NT2/D1 (cell line): ENCODE measurements at regions not wholly inside any gene's neighbourhood (a gene's known extent, or its start where the extent isn't known, plus 50 kb on each side); places are given as distances from the start of the nearest gene placed in this dataset.

Experiments used
- SUZ12 ChIP-seq: IDR thresholded peaks from 2 replicates; pipeline ENCODE4 v1.6.1; 2011; ENCODE audit not compliant: insufficient read length, insufficient read depth; ENCODE audit errors: extremely low read depth
- YY1 ChIP-seq: IDR thresholded peaks from 2 replicates; pipeline ENCODE4 v1.6.1; 2011; ENCODE audit not compliant: insufficient read length, insufficient read depth
- ZNF274 ChIP-seq: IDR thresholded peaks from 2 replicates; pipeline ENCODE4 v1.6.1; 2011; ENCODE audit warnings: mild to moderate bottlenecking, low read depth, low read length

GRCh38 chrX:13256603-13257002 is 63.2 kb downstream of the ATXN3L start:
- TF ChIP-seq ZNF274: no peak
- no peak for TF ChIP-seq SUZ12
- TF ChIP-seq YY1: no peak
